DMS 273 (cell line): ENCODE measurements at regions not wholly inside any gene's neighbourhood (a gene's known extent, or its start where the extent isn't known, plus 50 kb on each side); places are given as distances from the start of the nearest gene placed in this dataset.
"Not testable (repeated sequence)": the region's sequence is repeated elsewhere in the genome, so short reads cannot be mapped to it uniquely, and the experiment has no call there.

Source experiments
- DNase-seq: peaks from one replicate; lab custom pipeline; 2025; ENCODE audit not compliant: unreplicated experiment; lab: John Stamatoyannopoulos, UW

- no peak for DNase-seq
These were observed 84.2 kb upstream of the ARG1 start for GRCh38 chr6:131488780-131489179.

DNA sequence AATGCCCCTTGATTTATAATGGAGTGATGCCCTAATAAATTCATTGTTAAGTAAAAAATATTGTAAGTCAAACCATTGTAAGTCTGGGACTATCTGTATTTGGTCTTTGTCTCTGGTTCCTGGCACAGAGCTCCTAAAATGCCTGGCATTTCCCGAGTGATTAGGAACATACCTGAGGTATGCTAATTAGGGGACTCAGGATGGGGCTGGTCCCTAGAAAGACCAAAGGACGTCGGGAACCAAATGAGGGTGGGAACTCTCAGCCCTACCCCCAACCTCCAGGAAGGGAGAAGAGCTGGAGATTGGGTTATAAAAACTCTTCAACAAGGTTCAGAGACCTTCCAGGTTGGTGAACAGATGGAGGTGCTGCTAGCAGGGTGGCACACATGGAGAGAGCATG is 82.6 kb upstream of the ARG1 start:
- no peak for DNase-seq

DNA sequence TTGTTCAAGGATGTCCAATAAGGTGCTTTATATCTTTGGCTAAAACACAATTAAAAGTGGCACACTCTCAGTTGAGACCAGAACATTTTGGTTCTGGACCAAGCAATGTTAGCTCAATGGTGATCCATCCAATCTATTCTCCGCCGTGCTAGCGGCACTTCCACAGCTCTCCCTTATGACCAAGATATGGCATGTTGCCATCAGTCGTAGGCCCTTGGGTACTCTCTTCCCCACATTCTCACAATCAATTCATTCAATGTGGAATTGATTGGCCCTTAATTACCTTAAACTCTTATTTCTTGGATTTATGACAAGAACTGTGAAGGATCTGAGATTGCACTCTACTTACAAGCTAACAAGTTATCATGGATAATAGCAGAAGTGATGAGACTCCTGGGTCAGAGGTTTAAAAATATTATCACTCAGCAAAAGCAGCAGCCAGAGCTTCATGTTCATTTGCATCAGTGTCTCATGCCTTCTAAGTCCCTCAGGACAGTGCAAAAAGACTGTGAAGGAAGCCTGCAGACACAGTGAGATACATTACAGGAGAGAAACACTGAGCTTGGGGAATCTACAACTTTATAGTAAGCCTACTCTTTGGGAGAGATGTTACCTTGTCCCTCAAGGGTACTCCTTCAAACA is 80.0 kb upstream of the ARG1 start:
- DNase-seq: no peak

- not testable (repeated sequence) for DNase-seq
These were observed 68.6 kb upstream of the ARG1 start for GRCh38 chr6:131504387-131504786.

DNA sequence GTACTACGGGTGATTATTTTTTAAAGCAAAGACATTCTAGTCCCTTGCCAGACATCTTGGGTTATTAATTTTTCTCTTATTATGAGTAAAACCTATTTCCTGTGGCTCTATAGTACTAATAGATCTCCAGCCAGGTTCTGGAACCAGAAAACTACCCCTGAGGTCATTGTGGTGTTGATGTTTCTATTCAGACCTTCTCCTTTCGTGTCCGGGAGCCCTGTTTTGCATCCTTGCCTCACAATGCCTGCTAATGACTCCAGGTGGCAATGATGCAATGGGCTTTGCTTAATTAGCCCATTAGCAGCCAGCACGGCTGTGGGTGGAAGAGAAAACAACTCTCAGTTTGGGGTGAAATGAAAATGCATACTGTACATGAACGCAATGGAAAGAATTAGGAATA is 62.9 kb upstream of the ARG1 start:
- DNase-seq: no peak

DNA sequence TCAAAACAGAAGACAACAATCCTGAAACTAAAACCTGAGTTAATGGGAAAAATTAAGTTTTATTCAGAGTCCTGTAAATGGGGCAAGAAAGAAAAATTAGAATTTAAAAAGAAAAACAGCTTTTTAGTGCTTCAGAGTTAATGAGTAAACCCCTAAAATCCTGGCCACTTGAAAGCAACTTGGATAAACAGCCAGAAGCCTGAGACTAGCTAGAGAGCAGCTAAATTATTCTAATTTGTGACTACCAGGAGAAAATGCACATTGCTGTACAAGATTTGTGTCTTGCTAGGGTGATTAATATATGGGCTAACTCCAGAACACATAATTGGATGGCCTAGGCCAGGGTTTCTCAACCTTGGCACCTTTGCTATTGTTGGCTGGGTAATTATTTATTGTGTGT is 62.4 kb upstream of the ARG1 start:
- DNase-seq: no peak

DNA sequence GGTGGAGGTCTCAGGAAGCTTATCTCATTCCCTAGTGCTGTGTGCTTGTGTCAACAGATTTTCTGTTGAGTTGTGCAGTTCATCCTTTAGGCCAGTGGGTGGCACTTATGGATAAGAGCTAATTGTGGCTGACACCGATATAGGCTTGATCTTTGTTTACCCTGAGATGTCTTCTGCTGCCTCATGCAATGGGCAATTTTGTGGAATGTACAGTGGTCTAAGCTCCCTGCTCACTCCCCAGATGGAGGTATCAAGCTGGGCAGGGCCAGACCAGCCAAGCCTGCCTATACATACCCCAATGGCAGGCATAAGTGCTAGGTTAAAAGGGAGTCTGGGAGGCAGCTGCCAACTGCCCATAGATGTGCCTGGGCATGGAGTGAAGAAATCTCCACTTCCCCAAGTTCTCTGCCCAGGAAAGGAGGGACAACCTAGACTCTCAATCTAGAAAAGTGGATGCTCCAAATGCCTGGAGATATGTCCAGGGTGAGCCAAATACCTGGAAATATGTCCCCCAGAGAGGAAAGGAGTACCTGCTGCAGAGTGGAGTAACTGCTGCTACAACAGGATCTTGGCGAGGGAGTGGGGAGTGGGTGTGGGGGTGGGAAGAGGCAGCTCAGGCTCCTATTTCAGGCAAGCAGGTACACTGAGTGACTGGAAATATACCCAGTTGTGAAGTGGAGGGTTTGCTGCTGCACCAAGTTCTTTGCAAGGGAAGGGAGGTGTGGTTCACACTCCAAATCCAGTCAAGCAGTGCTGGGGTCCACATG is 53.2 kb upstream of the ARG1 start:
- DNase-seq: peak; percentile 59
